GM12878 (cell line): ENCODE measurements at regions not wholly inside any gene's neighbourhood (a gene's known extent, or its start where the extent isn't known, plus 50 kb on each side); places are given as distances from the start of the nearest gene placed in this dataset.

Experiments
- ATAC-seq: fragments of 200-7000 bp; cut with Tn5 transposase; 3 replicates; pipeline ENCODE4 v1.9.1; 2020; ENCODE audit warnings: mild to moderate bottlenecking, moderate library complexity
- BruUV-seq: library from RNA; stranded (reverse); fragments of 400-500 nt; replicated peaks from 2 replicates; lab custom pipeline; 2021; lab: Mats Ljungman, UMichigan
- CTCF ChIA-PET: fragments of 300-600 bp; sonication (Branson Sonifier 250); formaldehyde crosslinking; extraction: SDS; loops from one replicate; lab custom pipeline; 2021; ENCODE audit warnings: inconsistent platforms; lab: Yijun Ruan, JAX
- POLR2A ChIA-PET: fragments of 350-600 bp; formaldehyde crosslinking; extraction: SDS; loops from one replicate; lab custom pipeline; 2021; ENCODE audit warnings: inconsistent platforms; lab: Charles Lee
- RAD21 ChIA-PET: fragments of 300-600 bp; sonication (Branson Sonifier 250); formaldehyde crosslinking; loops from one replicate; lab custom pipeline; 2023; ENCODE audit warnings: antibody characterized with exemption; ENCODE audit not compliant: unreplicated experiment; lab: Charles Lee
- SMC1A ChIA-PET: fragments of 300-600 bp; sonication (Branson Sonifier 250); formaldehyde crosslinking; loops from one replicate; lab custom pipeline; 2023; ENCODE audit not compliant: unreplicated experiment, uncharacterized antibody; lab: Charles Lee
- DNase-seq: peaks from one replicate; pipeline ENCODE4 v3.0.0-alpha.2; 2011; ENCODE audit warnings: low read depth, low spot score
- FAIRE-seq: peaks from 3 replicates; lab custom pipeline; 2011; peaks lifted over from hg19 to GRCh38; lab: Jason Lieb, UNC
- H2AFZ ChIP-seq: 2 replicates; pipeline ENCODE4 v1.6.0; 2011; ENCODE audit warnings: low read depth, low read length, control low read depth; ENCODE audit not compliant: control insufficient read depth
- H3K27ac ChIP-seq: 2 replicates; pipeline ENCODE4 v1.5.1; 2011; ENCODE audit warnings: control low read depth; ENCODE audit not compliant: control insufficient read depth, insufficient read depth
- H3K27me3 ChIP-seq, 2 experiments: replicated peaks in 1 of 2; 2 replicates each; pipeline versions ENCODE4 v1.6.0 to v1.6.1; 2011; ENCODE audit warnings: low read length in 1 of 2; ENCODE audit not compliant: control insufficient read depth in 2 of 2, insufficient read depth in 2 of 2
- H3K36me3 ChIP-seq, 2 experiments: 2 replicates each; pipeline ENCODE4 v1.5.1; 2011; ENCODE audit warnings: low read length in 1 of 2; ENCODE audit not compliant: control insufficient read depth in 2 of 2, insufficient read depth in 2 of 2
- H3K4me1 ChIP-seq: 2 replicates; pipeline ENCODE4 v1.6.1; 2011; ENCODE audit warnings: mild to moderate bottlenecking, low read length, moderate library complexity, mixed read lengths; ENCODE audit not compliant: control insufficient read depth, insufficient read depth
- H3K4me2 ChIP-seq: 2 replicates; pipeline ENCODE4 v1.6.0; 2011; ENCODE audit warnings: control low read depth; ENCODE audit not compliant: control insufficient read depth, insufficient read depth
- H3K4me3 ChIP-seq: fragments of 200-600 bp; sonication (generic); 2 replicates; pipeline ENCODE4 v1.5.1; 2016
- H3K79me2 ChIP-seq: 2 replicates; pipeline ENCODE4 v1.6.0; 2011; ENCODE audit warnings: low read length; ENCODE audit not compliant: control insufficient read depth, insufficient read depth
- H3K9ac ChIP-seq: 2 replicates; pipeline ENCODE4 v1.8.0; 2011; ENCODE audit warnings: low read length, control low read depth, mixed read lengths; ENCODE audit not compliant: control insufficient read depth, insufficient read depth
- H3K9me3 ChIP-seq: replicated peaks from 3 replicates; pipeline ENCODE4 v1.5.1; 2011; ENCODE audit warnings: mild to moderate bottlenecking, low read length; ENCODE audit not compliant: control insufficient read depth, insufficient read depth
- H4K20me1 ChIP-seq: 2 replicates; pipeline ENCODE4 v1.6.0; 2011; ENCODE audit not compliant: control insufficient read depth, insufficient read depth
- CEBPZ ChIP-seq: fragments of 150-350 bp; IDR thresholded peaks from 2 replicates; pipeline ENCODE4 v1.6.1; 2016; ENCODE audit warnings: low read depth, low read length
- PBX3 ChIP-seq: IDR thresholded peaks from 2 replicates; pipeline ENCODE4 v1.6.1; 2011; ENCODE audit warnings: mild to moderate bottlenecking, low read depth, low read length, moderate library complexity; ENCODE audit not compliant: insufficient replicate concordance
- PKNOX1 ChIP-seq: fragments of 450-650 bp; IDR thresholded peaks from 2 replicates; pipeline ENCODE4 v1.6.1; 2016; ENCODE audit warnings: mild to moderate bottlenecking
- RBBP5 ChIP-seq: fragments of 200-600 bp; sonication (generic); conservative IDR thresholded peaks from 2 replicates; pipeline ENCODE4 v1.6.1; 2016
- SPI1 ChIP-seq: IDR thresholded peaks from 2 replicates; pipeline ENCODE4 v1.6.1; 2011; ENCODE audit warnings: low read depth, mild to moderate bottlenecking, low read length, moderate library complexity, borderline replicate concordance; ENCODE audit not compliant: insufficient read depth
- SREBF1 ChIP-seq: IDR thresholded peaks from 2 replicates; pipeline ENCODE4 v1.6.1; 2012; ENCODE audit warnings: mild to moderate bottlenecking, low read length
- ZNF274 ChIP-seq: IDR thresholded peaks from one replicate; pipeline ENCODE4 v1.8.0; 2011; ENCODE audit not compliant: insufficient read length, insufficient read depth
- WGBS: methylation state at CpG from one replicate; pipeline ENCODE4 v1.1.6; 2016; ENCODE audit warnings: low lambda C conversion rate; ENCODE audit not compliant: insufficient replicate concordance, insufficient coverage; ENCODE audit errors: missing lambda C conversion rate; 5-methylcytosine and 5-hydroxymethylcytosine counted together
- in situ Hi-C: fragments of 300-500 bp; cut with MboI; formaldehyde crosslinking; loops from 9 replicates; pipeline ENCODE4 v1.14.3; 2018; ENCODE audit warnings: mixed read lengths
- intact Hi-C: fragments of 100-400 bp; cut with micrococcal nuclease; formaldehyde crosslinking; loops from one replicate; pipeline ENCODE4 v1.14.2; 2022; ENCODE audit not compliant: unreplicated experiment

- BruUV-seq: no TSS peak
- no peaks in the 10 kb centered on the region for H3K36me3 ChIP-seq
- in situ Hi-C loops: no loop called here
Observed at GRCh38 chr11:134561331-134561720, 149.3 kb upstream of the B3GAT1 start.

More at GRCh38 chr11:134561331-134561720, 149.3 kb upstream of the B3GAT1 start:
- DNase-seq (no peak), ATAC-seq (no peak), FAIRE-seq (no peak)
- H3K79me2 ChIP-seq: no peaks in the 10 kb centered on the region
- H3K4me2 ChIP-seq: no peak overlapping the region
- H3K9ac ChIP-seq: no peak overlapping the region
- H3K4me3 ChIP-seq: no peak overlapping the region
- intact Hi-C loops: no loop called here
- H3K4me1 ChIP-seq: no peaks in the 10 kb centered on the region
- ChIA-PET RAD21 (no interaction called here), CTCF (no interaction called here), POLR2A (no interaction called here), SMC1A (no interaction called here)
- H3K9me3 ChIP-seq: no peaks in the 10 kb centered on the region
- H2AFZ ChIP-seq: no peak overlapping the region
- no peaks in the 10 kb centered on the region; a peak in 1 of 4 replicates for H3K27me3 ChIP-seq
- no peak for TF ChIP-seq ZNF274
- no peak for TF ChIP-seq RBBP5
- no peak for TF ChIP-seq SREBF1
- no peak for TF ChIP-seq CEBPZ
- TF ChIP-seq PKNOX1: no peak
- TF ChIP-seq PBX3: no peak
- TF ChIP-seq SPI1: no peak
- WGBS: 12% methylated on average over 8 of the region's 8 CpGs
- no peaks in the 10 kb centered on the region for H4K20me1 ChIP-seq
- H3K27ac ChIP-seq: no peak overlapping the region
